ENCODE measurements at regions not wholly inside any gene's neighbourhood (a gene's known extent, or its start where the extent isn't known, plus 50 kb on each side); places are given as distances from the start of the nearest gene placed in this dataset.

DNA sequence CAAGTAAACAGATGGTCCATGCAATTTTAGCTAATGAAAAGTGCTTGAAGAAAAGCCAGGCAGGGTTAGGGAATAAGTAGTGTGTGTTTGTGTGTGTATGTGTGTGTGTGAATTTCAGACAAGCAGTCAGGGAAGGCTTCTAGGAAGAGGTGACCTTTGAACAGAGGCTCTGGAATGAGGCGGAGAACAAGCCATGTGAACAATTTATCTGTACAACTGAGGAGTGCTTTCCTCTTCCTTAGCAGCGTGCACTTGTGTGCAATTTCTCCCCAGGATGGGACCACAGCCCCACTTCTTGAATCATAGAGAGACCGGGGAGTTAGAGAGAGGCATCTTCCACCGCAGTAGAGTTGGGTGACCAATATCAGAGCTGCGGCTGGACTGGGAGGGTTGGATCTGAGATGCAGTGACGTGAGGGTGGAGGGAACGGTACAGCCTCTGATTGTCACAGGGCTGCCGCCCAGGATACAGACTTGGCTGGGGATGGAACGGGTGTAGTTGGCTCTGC lies 69.2 kb upstream of the FAM171A1 start:
- TF ChIP-seq, protein P1, sequence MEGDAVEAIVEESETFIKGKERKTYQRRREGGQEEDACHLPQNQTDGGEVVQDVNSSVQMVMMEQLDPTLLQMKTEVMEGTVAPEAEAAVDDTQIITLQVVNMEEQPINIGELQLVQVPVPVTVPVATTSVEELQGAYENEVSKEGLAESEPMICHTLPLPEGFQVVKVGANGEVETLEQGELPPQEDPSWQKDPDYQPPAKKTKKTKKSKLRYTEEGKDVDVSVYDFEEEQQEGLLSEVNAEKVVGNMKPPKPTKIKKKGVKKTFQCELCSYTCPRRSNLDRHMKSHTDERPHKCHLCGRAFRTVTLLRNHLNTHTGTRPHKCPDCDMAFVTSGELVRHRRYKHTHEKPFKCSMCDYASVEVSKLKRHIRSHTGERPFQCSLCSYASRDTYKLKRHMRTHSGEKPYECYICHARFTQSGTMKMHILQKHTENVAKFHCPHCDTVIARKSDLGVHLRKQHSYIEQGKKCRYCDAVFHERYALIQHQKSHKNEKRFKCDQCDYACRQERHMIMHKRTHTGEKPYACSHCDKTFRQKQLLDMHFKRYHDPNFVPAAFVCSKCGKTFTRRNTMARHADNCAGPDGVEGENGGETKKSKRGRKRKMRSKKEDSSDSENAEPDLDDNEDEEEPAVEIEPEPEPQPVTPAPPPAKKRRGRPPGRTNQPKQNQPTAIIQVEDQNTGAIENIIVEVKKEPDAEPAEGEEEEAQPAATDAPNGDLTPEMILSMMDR (IDR thresholded peaks at IDR 0.05 in 4 of 5, conservative IDR thresholded peaks at IDR 0.05 in 1 of 5): no peak
- no peak for TF ChIP-seq POLR2A (IDR thresholded peaks at IDR 0.05)

Data from gastrocnemius medialis (tissue), 4 donors.